GM23338 (cell line): ENCODE measurements at regions not wholly inside any gene's neighbourhood (a gene's known extent, or its start where the extent isn't known, plus 50 kb on each side); places are given as distances from the start of the nearest gene placed in this dataset.
"Not testable (repeated sequence)": the region's sequence is repeated elsewhere in the genome, so short reads cannot be mapped to it uniquely, and the experiment has no call there.

Source experiments
- CREB1 ChIP-seq: fragments of 250-450 bp; sonication (Bioruptor Pico); IDR thresholded peaks from 2 replicates; pipeline ENCODE4 v1.5.0; 2020; ENCODE audit warnings: low read depth, mild to moderate bottlenecking, moderate library complexity
- EZH2 ChIP-seq: fragments of 200-600 bp; sonication (generic); IDR thresholded peaks from one replicate; pipeline ENCODE4 v1.8.0; 2017; ENCODE audit warnings: antibody characterized with exemption, mild to moderate bottlenecking, low read depth; ENCODE audit not compliant: unreplicated experiment
- EZH2phosphoT487 ChIP-seq: fragments of 200-600 bp; sonication (generic); IDR thresholded peaks from one replicate; pipeline ENCODE4 v1.8.1; 2018; ENCODE audit warnings: antibody characterized with exemption; ENCODE audit not compliant: unreplicated experiment
- JUNB ChIP-seq: IDR thresholded peaks from one replicate; pipeline ENCODE4 v1.6.1; 2016; ENCODE audit warnings: antibody characterized with exemption; ENCODE audit not compliant: unreplicated experiment
- NANOG ChIP-seq: IDR thresholded peaks from 2 replicates; pipeline ENCODE4 v1.6.1; 2016; ENCODE audit warnings: antibody characterized with exemption, borderline replicate concordance
- POLR2AphosphoS5 ChIP-seq: IDR thresholded peaks from 2 replicates; pipeline ENCODE4 v1.6.1; 2016; ENCODE audit warnings: antibody characterized with exemption, low read depth
- STAT1 ChIP-seq: IDR thresholded peaks from one replicate; pipeline ENCODE4 v1.6.1; 2016; ENCODE audit warnings: antibody characterized with exemption; ENCODE audit not compliant: unreplicated experiment
- ZNF114 ChIP-seq: fragments of 250-450 bp; sonication (Bioruptor Pico); IDR thresholded peaks from 2 replicates; pipeline ENCODE4 v1.5.0; 2020; ENCODE audit warnings: mild to moderate bottlenecking, moderate library complexity
- TF ChIP-seq, protein P1 (sequence below), 2 experiments: fragments of 200-600 bp in 1 of 2; sonication (generic) in 1 of 2; conservative IDR thresholded peaks; 2 replicates each; pipeline versions ENCODE4 v1.5.1 to v1.6.1; 2016 to 2017; ENCODE audit warnings: antibody characterized with exemption in 2 of 2, low read depth in 2 of 2, mild to moderate bottlenecking in 2 of 2, moderate library complexity in 1 of 2
- TF ChIP-seq, protein P2 (sequence below): IDR thresholded peaks from one replicate; pipeline ENCODE4 v1.6.1; 2018; ENCODE audit warnings: antibody characterized with exemption; ENCODE audit not compliant: unreplicated experiment
- TF ChIP-seq, protein P3 (sequence below): IDR thresholded peaks from 2 replicates; pipeline ENCODE4 v1.6.1; 2016; ENCODE audit warnings: antibody characterized with exemption

DNA sequence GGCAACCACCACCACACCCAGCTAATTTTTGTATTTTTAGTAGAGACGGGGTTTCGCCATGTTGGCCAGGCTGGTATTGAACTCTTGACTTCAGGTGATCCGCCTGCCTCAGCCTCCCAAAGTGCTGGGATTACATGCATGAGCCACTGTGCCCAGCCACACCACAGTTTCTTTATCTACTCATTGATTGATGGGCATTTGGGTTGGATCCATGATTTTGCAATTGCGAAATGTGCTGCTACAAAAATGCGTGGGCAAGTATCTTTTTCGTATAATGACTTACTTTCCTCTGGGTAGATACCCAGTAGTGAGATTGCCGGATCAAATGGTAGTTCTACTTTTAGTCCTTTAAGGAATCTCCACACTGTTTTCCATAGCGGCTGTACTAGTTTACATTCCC lies 204.7 kb downstream of the ALDH8A1 start:
- TF ChIP-seq, protein P1, sequence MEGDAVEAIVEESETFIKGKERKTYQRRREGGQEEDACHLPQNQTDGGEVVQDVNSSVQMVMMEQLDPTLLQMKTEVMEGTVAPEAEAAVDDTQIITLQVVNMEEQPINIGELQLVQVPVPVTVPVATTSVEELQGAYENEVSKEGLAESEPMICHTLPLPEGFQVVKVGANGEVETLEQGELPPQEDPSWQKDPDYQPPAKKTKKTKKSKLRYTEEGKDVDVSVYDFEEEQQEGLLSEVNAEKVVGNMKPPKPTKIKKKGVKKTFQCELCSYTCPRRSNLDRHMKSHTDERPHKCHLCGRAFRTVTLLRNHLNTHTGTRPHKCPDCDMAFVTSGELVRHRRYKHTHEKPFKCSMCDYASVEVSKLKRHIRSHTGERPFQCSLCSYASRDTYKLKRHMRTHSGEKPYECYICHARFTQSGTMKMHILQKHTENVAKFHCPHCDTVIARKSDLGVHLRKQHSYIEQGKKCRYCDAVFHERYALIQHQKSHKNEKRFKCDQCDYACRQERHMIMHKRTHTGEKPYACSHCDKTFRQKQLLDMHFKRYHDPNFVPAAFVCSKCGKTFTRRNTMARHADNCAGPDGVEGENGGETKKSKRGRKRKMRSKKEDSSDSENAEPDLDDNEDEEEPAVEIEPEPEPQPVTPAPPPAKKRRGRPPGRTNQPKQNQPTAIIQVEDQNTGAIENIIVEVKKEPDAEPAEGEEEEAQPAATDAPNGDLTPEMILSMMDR (conservative IDR thresholded peaks at IDR 0.05; ENCODE audit: low read depth in 2 of 2), result not testable (repeated sequence)
- not testable (repeated sequence) for TF ChIP-seq EZH2phosphoT487; EZH2; POLR2AphosphoS5; JUNB; CREB1 (CRISPR knock-in tag); STAT1; ZNF114 (CRISPR knock-in tag); NANOG
- TF ChIP-seq, protein P2, sequence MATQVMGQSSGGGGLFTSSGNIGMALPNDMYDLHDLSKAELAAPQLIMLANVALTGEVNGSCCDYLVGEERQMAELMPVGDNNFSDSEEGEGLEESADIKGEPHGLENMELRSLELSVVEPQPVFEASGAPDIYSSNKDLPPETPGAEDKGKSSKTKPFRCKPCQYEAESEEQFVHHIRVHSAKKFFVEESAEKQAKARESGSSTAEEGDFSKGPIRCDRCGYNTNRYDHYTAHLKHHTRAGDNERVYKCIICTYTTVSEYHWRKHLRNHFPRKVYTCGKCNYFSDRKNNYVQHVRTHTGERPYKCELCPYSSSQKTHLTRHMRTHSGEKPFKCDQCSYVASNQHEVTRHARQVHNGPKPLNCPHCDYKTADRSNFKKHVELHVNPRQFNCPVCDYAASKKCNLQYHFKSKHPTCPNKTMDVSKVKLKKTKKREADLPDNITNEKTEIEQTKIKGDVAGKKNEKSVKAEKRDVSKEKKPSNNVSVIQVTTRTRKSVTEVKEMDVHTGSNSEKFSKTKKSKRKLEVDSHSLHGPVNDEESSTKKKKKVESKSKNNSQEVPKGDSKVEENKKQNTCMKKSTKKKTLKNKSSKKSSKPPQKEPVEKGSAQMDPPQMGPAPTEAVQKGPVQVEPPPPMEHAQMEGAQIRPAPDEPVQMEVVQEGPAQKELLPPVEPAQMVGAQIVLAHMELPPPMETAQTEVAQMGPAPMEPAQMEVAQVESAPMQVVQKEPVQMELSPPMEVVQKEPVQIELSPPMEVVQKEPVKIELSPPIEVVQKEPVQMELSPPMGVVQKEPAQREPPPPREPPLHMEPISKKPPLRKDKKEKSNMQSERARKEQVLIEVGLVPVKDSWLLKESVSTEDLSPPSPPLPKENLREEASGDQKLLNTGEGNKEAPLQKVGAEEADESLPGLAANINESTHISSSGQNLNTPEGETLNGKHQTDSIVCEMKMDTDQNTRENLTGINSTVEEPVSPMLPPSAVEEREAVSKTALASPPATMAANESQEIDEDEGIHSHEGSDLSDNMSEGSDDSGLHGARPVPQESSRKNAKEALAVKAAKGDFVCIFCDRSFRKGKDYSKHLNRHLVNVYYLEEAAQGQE, result not testable (repeated sequence)
- TF ChIP-seq, protein P3, sequence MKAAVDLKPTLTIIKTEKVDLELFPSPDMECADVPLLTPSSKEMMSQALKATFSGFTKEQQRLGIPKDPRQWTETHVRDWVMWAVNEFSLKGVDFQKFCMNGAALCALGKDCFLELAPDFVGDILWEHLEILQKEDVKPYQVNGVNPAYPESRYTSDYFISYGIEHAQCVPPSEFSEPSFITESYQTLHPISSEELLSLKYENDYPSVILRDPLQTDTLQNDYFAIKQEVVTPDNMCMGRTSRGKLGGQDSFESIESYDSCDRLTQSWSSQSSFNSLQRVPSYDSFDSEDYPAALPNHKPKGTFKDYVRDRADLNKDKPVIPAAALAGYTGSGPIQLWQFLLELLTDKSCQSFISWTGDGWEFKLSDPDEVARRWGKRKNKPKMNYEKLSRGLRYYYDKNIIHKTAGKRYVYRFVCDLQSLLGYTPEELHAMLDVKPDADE, result not testable (repeated sequence)
